ENCODE measurements at regions not wholly inside any gene's neighbourhood (a gene's known extent, or its start where the extent isn't known, plus 50 kb on each side); places are given as distances from the start of the nearest gene placed in this dataset.

GRCh38 chr5:72641164-72641563 lies 134.0 kb upstream of the ZNF366 start:
- H3K4me3 ChIP-seq (ENCODE audit: low read depth, low read length): no peak overlapping the region
- ChIA-PET CTCF (no interaction called here), POLR2A (no interaction called here)
- H3K27ac ChIP-seq (ENCODE audit: extremely low read depth, low read depth, low read length): no peak overlapping the region
- TF ChIP-seq ZBTB1 (tag by site-specific recombination; IDR thresholded peaks at IDR 0.05) (no peak), ZNF362 (tag by site-specific recombination; IDR thresholded peaks at IDR 0.05) (no peak), ZNF791 (tag by site-specific recombination; IDR thresholded peaks at IDR 0.05) (no peak)
- TF ChIP-seq, protein P1, sequence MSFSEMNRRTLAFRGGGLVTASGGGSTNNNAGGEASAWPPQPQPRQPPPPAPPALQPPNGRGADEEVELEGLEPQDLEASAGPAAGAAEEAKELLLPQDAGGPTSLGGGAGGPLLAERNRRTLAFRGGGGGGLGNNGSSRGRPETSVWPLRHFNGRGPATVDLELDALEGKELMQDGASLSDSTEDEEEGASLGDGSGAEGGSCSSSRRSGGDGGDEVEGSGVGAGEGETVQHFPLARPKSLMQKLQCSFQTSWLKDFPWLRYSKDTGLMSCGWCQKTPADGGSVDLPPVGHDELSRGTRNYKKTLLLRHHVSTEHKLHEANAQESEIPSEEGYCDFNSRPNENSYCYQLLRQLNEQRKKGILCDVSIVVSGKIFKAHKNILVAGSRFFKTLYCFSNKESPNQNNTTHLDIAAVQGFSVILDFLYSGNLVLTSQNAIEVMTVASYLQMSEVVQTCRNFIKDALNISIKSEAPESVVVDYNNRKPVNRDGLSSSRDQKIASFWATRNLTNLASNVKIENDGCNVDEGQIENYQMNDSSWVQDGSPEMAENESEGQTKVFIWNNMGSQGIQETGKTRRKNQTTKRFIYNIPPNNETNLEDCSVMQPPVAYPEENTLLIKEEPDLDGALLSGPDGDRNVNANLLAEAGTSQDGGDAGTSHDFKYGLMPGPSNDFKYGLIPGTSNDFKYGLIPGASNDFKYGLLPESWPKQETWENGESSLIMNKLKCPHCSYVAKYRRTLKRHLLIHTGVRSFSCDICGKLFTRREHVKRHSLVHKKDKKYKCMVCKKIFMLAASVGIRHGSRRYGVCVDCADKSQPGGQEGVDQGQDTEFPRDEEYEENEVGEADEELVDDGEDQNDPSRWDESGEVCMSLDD (tag by site-specific recombination; IDR thresholded peaks at IDR 0.05): no peak
- no peaks in the 10 kb centered on the region for H3K9me3 ChIP-seq (ENCODE audit: control insufficient read depth, insufficient read depth, low read depth, low read length)
- H3K36me3 ChIP-seq (ENCODE audit: control insufficient read depth in 2 of 2, insufficient read depth in 1 of 2, low read length in 2 of 2): no peaks in the 10 kb centered on the region
- H3K4me1 ChIP-seq (ENCODE audit: control insufficient read depth, insufficient read depth, low read length): no peaks in the 10 kb centered on the region

DNA sequence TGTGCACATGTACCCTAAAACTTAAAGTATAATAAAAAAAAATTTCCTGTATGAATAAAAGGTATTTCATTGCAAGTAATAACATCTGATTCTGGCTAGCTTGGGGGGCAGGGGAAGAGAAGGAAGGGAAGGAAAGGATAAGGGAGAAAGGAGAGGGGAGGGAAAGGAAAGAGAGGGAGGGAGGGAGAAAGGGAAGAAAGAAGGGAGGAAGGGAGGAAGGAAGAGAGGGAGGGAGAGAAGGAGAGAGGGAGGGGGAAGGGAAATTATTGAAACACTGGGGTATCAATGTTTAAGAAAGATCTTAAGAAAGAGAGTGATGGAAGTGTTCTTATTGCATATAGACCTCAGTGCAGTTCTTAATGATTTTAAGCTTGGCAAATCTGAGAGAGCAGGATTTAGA lies 129.8 kb upstream of the ZNF366 start:
- TF ChIP-seq ZNF366 (tag by site-specific recombination; conservative IDR thresholded peaks at IDR 0.05): peak; percentile 59; the same call in 1 of the 2 replicates
- TF ChIP-seq KLF1 (tag by site-specific recombination; IDR thresholded peaks at IDR 0.05): no peak
- TF ChIP-seq HIC1 (tag by site-specific recombination; IDR thresholded peaks at IDR 0.05): no peak
- TF ChIP-seq ZNF610 (tag by site-specific recombination; IDR thresholded peaks at IDR 0.05; ENCODE audit: borderline replicate concordance): no peak
- TF ChIP-seq PRDM2 (tag by site-specific recombination; IDR thresholded peaks at IDR 0.05; ENCODE audit: borderline replicate concordance): no peak
- no peak for TF ChIP-seq ZNF549 (tag by site-specific recombination; IDR thresholded peaks at IDR 0.05)
- peak; percentile 52; the same call in 1 of the 2 replicates for TF ChIP-seq PRDM1 (tag by site-specific recombination; IDR thresholded peaks at IDR 0.05)
- ChIA-PET POLR2A (no interaction called here), CTCF (no interaction called here)
- H3K27ac ChIP-seq (ENCODE audit: extremely low read depth, low read depth, low read length): no peak overlapping the region
- no peaks in the 10 kb centered on the region for H3K4me1 ChIP-seq (ENCODE audit: control insufficient read depth, insufficient read depth, low read length)
- H3K4me3 ChIP-seq (ENCODE audit: low read depth, low read length): no peak overlapping the region
- no peaks in the 10 kb centered on the region for H3K36me3 ChIP-seq (ENCODE audit: control insufficient read depth in 2 of 2, insufficient read depth in 1 of 2, low read length in 2 of 2)
- no peaks in the 10 kb centered on the region for H3K9me3 ChIP-seq (ENCODE audit: control insufficient read depth, insufficient read depth, low read depth, low read length)

Data from HEK293 (cell line).